ENCODE measurements at regions not wholly inside any gene's neighbourhood (a gene's known extent, or its start where the extent isn't known, plus 50 kb on each side); places are given as distances from the start of the nearest gene placed in this dataset.

DNA sequence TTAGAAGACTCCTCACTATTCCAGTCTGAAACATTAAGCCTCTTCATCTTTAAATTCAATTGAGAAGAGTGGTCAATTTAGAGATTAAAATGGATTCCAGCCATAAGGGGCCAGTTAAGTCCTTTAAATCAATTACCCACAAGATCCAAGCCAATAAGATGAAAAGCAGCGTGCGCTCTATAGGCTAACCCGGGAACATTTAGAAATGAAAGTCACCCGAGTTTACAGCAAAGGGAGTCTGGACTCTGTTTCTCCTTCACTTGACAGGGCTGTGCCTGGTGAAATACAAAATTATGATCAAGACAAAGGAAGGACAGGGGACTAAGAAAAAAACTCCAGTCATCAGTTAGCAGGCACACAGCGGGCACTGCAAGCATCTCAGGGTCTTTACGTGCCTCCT is 393.7 kb downstream of the QKI start:
- TF ChIP-seq, protein P1, sequence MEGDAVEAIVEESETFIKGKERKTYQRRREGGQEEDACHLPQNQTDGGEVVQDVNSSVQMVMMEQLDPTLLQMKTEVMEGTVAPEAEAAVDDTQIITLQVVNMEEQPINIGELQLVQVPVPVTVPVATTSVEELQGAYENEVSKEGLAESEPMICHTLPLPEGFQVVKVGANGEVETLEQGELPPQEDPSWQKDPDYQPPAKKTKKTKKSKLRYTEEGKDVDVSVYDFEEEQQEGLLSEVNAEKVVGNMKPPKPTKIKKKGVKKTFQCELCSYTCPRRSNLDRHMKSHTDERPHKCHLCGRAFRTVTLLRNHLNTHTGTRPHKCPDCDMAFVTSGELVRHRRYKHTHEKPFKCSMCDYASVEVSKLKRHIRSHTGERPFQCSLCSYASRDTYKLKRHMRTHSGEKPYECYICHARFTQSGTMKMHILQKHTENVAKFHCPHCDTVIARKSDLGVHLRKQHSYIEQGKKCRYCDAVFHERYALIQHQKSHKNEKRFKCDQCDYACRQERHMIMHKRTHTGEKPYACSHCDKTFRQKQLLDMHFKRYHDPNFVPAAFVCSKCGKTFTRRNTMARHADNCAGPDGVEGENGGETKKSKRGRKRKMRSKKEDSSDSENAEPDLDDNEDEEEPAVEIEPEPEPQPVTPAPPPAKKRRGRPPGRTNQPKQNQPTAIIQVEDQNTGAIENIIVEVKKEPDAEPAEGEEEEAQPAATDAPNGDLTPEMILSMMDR (IDR thresholded peaks at IDR 0.05; ENCODE audit: low read depth, low read length): no peak
- no peak for TF ChIP-seq EZH2phosphoT487 (IDR thresholded peaks at IDR 0.05; ENCODE audit: low read depth)
